C1 segment of cervical spinal cord (tissue), 14 donors: ENCODE measurements at regions not wholly inside any gene's neighbourhood (a gene's known extent, or its start where the extent isn't known, plus 50 kb on each side); places are given as distances from the start of the nearest gene placed in this dataset.

Source experiments
- DNase-seq, 14 donors: peaks; one replicate each; lab custom pipeline; 2025; lab: John Stamatoyannopoulos, UW

DNA sequence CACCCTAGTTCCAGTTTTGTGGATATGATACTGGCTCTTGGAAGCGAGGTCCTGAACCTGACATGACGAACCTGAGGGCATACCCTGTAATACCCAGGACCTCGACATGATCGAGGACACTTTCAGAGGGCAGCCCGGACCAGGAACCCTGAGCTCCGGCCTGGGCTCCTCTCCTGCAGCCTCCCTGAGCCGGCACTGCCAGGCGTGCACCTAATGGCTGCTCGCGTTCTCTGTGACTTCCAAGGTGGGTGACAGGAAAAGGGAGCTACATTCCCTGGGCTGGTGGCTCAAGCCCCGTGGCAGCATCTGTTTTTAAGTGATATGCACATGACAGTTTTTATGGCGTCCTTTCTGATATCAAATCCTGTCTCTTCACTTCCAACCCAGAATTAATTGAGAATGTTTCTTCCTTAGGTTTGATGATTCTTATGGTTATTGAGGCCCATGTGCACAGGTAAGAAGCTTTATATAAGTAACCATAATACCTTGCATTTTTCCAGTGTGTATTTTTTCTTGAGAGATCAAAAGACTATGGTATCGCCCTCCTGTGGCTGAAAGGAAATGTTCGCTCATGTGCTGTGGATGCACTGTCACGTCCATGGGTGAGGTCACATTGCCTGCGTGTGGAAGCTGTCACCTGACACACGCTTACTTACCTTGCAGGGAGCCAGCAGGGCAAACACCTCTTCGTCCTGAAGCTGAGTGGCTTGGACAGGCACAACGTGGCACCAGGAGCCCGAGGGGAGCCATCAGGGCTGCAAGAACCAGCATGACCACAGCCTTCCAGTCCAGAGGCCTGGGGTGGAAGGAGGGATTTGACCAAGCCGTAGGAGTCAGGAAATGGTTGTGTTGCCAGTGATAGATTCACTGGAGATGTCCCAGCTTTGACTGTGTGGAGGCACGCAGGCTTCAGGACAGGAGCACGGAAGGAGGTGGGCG, 367.4 kb upstream of the MYT1L start:
- peak in 1 of 14 donors; percentile 4 for DNase-seq

DNA sequence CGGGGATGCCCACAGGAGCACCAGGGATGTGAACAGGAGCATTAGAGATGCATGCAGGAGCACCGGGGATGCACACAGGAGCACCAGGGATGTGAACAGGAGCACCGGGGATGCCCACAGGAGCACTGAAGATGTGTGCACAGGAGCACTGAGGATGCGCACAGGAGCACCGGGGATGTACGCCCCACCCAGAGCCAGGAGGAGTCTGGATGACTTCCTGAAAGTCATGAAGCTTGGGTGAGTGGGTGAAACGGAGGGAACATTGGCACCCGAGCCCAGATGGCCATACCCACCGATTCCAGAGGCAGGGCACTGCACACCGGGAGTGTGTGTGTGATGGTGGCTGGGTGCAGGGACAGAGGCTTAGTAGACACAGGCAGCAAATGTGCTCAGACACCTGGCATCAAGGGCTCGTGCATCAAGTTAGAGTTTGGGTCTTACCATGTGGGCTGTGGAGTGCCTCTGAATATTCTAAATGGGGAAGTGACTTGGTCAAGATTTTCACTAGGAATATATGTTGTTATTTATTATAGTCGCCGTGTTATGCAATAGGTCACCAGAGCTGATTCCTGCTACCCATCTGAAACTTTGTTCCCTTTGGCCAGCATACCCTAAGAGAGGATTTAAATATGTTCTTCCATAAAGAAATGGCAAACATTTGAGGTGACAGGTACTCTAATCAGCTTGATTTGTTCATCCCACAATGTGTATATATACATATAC, 365.8 kb upstream of the MYT1L start:
- DNase-seq = no peak

DNA sequence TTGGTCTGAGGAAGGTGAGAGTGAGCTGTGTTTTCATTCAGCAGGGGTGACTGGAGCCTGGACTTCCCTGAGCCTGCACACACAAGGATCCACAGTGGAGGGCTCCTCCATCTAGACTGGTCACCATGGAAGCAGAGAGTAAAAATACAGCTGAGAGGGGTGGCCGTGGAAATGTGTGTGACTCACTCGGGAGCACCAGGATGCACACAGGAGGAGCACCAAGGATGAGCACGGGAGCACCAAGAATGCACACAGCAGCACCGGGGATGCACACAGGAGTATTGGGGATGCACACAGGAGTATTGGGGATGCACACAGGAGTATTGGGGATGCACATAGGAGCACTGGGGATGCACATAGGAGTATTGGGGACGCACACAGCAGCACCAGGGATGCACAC, 365.2 kb upstream of the MYT1L start:
- DNase-seq = no peak

DNA sequence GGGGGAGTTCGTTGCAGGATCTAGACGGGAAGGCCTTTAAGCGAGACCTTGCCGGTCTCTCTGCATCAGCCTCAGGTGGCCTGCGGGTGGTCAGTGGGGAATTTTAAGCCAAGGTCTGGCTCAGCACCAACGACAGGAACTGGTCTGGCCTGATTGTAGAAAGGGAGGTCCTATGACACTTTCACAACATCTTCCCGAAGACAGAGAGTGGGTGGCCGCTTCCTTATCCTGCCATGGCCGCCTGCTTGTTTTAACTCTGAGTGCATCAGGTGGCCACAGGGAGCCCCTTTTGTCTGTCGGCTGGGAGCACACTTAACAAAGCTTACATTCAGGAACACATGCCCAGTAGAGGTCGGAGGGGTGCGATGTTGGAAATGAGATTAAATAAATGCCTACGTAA, 363.7 kb upstream of the MYT1L start:
- DNase-seq = no peak

DNA sequence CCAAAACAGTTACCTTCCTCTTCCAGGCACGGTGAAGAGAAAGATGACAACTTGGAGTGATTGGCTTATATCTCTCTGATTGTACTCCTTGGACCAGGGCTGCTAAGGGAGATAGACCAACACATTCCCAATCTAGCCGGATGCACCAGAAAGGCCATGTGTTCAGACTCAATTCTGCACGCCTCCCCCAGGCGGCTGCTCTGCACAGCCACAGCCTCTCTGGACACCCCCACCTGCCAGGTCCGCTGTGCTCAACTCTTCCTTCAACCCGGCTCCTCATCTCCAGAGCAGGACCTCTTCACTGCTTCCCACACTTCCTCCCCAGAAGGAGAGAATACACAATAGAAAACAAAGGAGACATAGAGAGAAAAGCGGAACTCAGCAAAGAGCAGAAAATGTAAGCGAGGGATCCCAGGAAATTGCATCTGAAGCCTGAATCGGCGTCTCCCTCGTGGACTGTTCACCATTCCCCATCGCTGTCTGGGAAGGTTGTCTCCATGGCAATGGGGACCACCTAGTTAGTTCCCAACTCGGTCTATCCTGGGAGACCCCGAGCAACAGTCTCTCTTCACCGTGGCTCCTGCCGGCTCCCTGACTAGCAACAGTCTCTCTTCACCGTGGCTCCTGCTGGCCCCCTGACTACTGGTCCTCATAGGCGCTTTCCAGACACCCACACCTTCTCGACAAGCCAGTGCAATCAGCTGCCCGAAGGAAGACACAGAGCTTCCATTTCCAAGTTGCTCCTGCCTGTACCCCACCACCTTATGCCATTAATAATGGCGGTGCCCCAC, 361.7 kb upstream of the MYT1L start:
- no peak for DNase-seq

DNA sequence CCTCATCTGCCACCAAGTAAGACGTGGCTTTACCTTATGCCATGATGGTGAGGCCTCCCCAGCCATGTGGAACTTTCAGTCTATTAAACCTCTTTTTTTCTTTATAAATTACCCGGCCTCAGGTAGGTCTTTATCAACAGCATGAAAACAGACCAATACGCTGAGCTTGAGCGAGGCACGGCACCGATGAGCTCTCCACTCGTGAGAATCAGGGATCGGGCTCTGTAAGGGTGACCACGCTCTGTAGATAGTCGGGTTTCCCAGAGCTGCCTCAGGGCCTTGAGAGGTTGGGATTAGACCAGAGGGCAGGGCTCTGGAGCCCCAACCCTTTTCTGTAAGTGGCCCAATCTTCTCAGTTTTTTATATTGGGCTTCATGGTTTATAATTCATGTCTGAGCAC, 360.3 kb upstream of the MYT1L start:
- no peak for DNase-seq

DNA sequence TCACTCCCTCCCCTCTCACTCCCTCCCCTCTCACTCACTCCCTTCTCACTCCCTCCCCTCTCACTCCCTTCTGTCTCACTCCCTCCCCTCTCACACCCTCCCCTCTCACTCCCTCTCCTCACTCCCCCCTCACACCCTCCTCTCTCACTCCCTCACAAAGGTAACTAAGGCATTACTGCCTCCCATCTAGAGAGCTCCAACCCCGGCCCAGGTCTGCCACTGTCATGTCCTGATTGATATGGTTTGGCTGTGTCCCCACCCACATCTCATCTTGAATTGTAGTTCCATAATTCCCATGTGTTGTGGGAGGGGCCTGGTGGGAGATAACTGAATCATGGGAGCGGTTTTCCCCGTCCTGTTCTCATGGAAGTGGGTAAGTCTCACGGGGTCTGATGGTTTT, 359.9 kb upstream of the MYT1L start:
- no peak for DNase-seq

DNA sequence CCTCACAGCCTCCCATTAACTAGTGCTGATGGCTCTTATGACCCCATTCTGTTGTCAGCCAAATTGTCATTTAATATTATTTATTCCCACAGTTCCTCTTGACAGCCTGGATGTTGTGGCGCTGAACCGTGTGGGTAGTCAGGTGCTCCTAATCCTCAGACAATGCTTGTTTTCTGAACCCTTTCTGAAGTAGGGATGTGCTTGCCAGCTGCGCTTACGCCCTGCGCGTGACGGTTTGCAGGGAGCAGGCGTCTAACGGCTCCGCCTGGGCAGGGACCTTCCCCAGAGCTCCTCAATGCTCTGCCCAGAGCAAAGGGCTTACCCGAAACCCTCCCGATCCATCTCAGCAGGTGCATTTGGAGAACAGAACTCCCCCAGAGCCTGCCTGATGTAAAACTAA, 358.2 kb upstream of the MYT1L start:
- DNase-seq = no peak

DNA sequence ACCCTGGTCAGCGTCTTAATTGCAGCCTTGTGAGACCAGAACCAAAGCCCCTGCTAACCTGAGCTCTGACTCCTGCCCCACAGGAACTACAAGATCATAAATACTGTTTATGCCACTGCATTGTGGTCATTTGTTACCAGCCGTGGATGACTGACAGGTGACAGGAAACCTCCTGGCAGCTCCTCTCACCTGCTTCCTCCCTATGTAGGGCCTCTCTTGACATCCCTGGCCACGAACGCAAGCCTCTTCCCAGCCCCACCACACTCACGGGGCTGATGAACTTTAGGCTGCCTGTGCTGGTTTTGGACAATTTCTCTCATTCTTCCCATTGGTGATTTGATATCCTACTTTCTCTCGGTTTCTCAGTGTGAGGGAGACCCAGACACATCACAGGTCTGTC, 357.2 kb upstream of the MYT1L start:
- no peak for DNase-seq

DNA sequence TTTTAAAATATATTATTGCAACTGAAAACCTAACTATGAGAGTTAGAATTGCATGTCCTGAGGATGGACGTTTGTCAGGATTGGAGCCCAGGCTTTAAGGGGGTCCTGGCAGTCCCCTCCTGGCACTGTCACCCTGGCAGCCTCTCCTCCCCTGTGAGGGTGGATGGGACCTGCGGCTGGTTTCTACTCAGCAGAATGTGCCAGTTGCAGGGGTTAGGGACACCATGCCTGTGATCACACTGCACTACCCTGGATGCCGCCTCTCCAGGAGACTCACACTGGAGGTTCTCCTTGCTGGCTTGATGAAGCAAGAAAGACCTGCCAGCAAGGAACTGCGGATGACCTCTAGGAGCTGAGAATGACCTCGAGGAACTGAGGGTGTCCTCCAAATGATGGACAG, 356.7 kb upstream of the MYT1L start:
- no peak for DNase-seq

DNA sequence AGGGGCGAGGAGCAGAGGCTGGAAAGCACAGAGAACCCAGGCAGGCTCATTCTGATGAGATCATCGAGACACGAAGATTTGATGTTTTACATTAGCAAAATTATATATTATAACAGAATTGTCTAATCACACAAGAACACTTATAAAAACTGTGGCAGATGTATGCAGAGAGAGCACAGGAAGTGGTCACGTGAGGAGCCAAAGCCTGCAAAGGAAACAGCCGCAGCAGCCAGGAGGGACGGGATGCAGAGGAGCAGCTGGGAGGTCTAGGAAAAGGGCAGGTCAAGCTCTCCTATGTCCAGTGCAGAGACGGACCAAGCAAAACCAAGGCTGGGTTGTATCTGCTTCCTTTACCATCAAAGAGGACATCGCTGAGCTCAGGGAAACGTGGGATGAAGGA, 355.1 kb upstream of the MYT1L start:
- DNase-seq = no peak

DNA sequence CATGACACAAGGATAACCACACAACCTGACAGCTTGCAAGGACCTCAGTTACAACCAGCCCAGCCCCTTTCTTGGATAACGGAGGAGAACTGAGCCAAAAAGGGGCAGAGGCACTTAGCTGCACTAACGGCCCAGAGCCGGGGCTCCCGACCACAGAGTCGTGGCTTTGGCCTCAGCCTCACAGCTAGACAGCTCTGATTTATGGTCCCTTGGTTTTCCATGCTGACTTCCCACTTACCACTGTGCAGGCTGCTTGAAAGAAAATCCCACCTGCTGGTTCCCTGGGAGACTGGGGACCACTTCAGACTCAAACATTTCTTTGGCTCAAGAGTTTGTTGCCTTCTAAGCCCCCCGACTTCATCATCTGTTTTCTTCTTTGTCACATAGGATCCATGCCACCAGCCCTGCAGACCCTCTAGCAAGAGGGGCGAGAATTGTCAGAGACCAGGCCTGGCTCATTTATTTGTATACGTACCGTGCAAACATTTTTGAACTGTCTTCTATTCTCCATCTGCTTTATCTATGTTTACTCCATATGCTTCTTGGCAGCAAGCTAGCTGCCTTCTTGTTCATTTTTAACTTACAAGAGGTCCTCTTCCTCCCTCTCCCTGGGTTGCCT, 352.6 kb upstream of the MYT1L start:
- no peak for DNase-seq

DNA sequence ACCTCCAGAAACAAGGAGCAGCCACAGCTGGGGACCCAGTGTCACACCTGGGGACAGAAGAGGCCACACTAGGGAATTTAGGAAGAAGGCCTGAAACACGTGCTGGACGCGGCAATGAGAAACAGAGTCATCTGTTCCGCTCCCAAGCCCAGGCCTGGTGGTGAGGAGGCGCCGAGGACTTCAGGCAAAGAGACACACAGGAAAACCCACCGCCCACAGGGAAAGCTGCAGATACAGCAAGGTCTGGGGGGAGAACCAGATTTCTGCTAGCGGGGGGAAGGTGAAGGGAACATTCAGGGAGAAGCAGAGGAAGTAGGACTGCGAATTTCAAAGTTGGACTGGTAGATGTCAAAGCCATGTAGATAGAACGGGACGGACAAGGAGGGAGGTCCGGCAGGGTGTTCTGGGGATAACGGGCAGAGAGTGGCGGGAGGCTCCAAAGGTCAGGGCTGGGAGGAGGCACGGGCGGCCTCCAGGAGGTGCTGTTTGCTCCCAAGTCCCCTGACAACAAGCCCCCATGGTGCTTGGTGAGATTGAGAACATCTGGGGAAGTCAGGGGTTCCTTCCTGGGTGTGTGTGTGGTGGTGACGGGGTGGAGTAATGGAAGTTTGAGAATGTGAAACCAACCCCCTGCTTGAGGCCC, 351.7 kb upstream of the MYT1L start:
- DNase-seq = no peak

DNA sequence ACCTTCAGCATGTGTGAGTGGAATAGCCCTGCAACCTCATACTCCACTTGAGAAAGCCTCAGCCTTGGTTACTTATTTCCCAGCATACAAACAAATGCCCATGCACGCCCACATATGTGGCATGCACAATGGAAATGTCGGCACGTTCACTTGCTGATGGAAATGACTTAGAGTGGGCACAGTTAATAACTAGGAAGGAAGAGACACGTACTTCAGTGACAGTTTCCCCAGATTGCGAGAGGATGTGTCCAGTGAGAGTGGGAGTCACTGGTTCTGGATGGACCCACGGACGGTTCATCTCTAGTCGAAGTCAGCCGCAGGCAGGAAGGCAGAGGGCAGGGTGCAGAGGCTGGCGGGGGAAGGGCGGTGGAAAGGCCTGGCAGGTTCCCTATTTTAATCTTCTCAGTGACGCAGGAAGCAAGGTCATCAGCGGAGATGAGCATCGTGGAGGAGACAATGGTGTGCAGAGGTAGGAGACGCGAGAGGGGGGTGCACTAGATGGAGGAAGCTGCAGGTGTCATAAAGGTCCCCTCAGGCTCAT, 350.7 kb upstream of the MYT1L start:
- DNase-seq = no peak

DNA sequence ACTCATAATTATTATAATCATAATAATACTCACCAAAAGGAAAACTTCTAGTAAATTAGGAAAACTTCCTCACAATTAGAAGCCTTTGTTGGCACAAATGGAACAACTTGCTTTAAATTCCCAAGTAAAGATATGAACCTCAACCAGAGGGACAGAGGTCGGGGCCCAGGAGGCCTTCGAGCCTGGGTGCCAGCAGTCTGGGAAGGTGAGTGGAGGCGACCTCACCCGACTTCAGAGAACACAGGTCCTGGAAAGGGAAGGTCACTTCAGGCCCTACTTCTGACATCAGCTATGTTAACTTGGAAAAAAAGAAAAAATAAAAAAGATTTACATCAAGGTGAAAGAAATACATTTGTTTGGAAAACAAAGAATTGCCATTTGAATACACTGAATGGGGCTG, 350.0 kb upstream of the MYT1L start:
- no peak for DNase-seq

DNA sequence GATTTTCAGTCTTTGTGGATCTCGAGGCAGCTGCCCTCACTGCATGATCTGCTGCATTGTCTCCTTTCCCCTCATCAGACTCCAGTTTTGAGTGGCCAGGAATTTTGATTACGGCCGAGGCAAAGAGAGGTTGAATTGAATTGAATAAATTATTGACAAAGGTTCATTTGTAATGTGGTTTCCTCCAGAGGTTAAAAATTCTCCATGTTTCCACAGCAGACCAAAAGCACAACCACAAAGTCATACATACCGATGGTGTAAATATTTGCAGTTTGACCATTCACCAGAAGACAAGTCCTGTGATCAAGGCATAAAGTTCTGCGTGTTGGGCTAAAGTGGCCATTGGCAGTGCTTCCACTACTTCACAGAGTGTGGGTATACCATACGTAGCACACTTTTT, 343.8 kb upstream of the MYT1L start:
- no peak for DNase-seq

DNA sequence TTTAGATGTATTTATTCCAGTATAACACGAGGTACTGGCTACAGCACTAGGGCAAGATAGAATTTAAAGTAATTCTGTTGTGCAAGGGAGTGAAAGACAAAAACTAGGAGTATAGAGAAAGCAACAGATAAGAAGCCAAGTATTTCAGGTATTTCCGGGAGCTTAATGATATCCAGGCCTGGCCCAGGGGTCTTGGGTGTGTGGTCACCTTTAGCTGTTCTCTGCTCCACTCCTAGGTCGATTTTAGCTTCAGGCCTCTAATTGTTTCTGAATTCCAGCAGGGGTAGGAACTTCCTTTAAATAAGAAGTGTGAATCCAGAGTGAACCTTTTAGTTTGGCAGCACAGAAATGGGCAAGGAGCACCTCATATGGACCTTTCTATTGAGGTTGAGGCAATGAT, 342.3 kb upstream of the MYT1L start:
- no peak for DNase-seq

DNA sequence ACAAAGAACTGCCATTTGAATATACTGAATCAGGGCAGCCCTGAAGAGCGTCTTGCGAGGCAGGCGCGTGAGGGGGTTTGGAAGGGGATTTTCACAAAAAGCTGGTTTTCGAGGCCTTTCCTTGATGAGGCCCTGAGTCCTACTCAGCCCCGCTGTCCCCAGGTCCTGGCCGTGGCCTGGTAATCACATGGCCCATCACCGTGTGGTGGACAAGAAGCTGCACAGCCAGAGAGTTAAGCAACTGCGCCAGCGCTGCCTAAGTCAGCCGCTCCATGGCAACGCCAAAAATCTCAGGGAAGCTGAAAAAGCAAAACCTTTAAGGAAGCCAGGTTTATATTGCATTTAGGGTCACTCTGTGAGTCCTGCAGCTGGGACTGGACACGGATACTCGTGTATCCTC, 341.2 kb upstream of the MYT1L start:
- peak in 1 of 14 donors; percentile 48 for DNase-seq

DNA sequence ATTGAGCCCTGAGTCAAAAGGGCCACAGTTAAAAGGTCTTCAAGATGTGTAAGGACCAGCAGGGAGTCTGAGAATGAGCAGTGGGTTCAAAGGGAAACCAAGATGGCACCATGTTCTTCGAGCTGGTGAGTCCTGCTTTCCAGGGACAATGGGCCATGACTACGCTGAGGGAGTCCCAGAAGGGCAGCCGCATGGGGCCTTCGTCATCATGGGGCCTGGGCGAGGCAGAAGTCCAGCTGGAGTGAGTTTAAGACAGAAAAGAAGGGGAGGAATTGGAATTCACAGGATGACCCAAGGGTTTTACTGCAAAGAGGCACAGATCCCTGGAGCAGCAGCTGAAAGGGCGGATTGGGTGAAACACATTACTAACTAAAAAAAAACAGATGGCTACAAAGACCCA, 340.8 kb upstream of the MYT1L start:
- peak in 3 of 14 donors; percentile 2 to 65 (median 8) for DNase-seq

DNA sequence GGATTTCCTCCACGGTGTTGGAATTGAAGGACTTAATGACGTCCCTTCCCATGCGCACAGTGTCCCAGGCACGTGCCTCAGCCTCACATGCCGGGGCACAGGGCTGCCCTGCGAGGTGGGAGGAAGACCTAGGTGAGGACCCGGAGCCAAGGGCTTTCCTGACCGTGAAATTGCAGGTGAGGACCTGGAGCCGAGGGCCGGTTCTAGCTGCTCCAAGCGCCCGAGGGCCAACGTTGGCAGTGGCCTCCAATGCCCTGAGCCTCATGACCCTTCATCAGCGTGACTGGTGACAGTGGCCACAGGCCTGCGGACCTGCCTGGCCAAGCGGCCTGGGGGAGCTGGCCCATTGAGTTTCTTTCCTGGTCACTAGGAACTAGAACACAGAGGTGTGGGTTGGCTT, 338.2 kb upstream of the MYT1L start:
- DNase-seq = no peak

DNA sequence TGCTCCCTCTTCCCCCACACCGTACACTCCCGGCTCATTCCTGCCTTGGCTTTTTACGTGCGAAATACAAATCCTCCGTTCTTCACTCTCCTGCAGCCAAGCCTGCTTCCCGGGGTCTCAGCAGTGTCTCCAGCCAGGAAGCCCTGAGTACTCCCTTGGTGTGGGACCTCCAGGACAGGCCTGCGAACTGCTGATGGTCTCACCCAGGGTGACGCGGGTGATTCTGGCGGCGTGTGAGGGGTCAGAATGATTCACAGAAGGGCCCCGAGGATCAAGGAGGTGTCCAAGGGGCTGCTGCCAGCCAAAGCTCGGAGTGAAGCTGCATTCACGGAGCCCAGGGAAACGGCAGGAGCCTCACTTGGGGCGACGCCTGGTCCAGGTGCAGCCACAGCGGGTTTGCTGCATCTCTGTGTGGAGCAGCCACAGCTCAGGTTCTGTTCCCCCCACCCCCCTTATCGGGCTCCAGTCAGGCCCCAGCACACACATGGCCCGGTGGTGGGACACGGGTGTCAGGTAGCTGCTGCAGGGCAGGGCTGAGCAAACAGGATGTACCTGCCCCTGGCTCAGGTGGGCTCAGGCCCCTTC, 337.7 kb upstream of the MYT1L start:
- DNase-seq = no peak
